Transverse colon (tissue), 4 donors: ENCODE measurements at regions not wholly inside any gene's neighbourhood (a gene's known extent, or its start where the extent isn't known, plus 50 kb on each side); places are given as distances from the start of the nearest gene placed in this dataset.

Source experiments
- DNase-seq: peaks from one replicate; pipeline ENCODE4 v3.0.0-alpha.2; 2019
- H3K27ac ChIP-seq, 4 donors: fragments of 200-600 bp; sonication (generic); 2 replicates each; pipeline ENCODE4 v1.5.1; 2016 to 2018; ENCODE audit warnings: inconsistent platforms in 4 of 4
- H3K27me3 ChIP-seq: fragments of 200-600 bp; sonication (generic); 2 replicates; pipeline ENCODE4 v1.5.1; 2017; ENCODE audit warnings: inconsistent platforms
- H3K36me3 ChIP-seq, 4 donors: fragments of 200-600 bp; sonication (generic); 2 replicates each; pipeline ENCODE4 v1.5.1; 2017 to 2019; ENCODE audit warnings: inconsistent platforms in 4 of 4
- H3K4me1 ChIP-seq, 4 donors: fragments of 200-600 bp; sonication (generic); 2 replicates each; pipeline ENCODE4 v1.5.1; 2017 to 2020; ENCODE audit warnings: inconsistent platforms in 4 of 4
- H3K4me3 ChIP-seq, 4 donors: fragments of 200-600 bp; sonication (generic); 1 replicate in 1 of 4; 2 replicates in 3 of 4; pipeline versions ENCODE4 v1.5.1 to v1.6.1; 2017 to 2019; ENCODE audit warnings: inconsistent platforms in 4 of 4
- H3K9me3 ChIP-seq, 2 donors: fragments of 200-600 bp; sonication (generic); 2 replicates each; pipeline ENCODE4 v1.5.1; 2017 to 2019; ENCODE audit warnings: inconsistent platforms in 2 of 2
- CTCF ChIP-seq, 5 experiments: fragments of 200-600 bp in 3 of 5; fragments of 450-650 bp in 2 of 5; sonication (generic) in 3 of 5; IDR thresholded peaks; 1 replicate in 2 of 5; 2 replicates in 3 of 5; pipeline ENCODE4 v1.5.1; 2016 to 2017; ENCODE audit warnings: antibody characterized with exemption in 5 of 5, inconsistent platforms in 3 of 5, mild to moderate bottlenecking in 2 of 5, moderate library complexity in 1 of 5
- EP300 ChIP-seq: sonication (generic); formaldehyde crosslinking; IDR thresholded peaks from one replicate; pipeline ENCODE4 v1.6.1; 2017; ENCODE audit warnings: antibody characterized with exemption, low read depth
- POLR2A ChIP-seq: fragments of 450-650 bp; IDR thresholded peaks from one replicate; pipeline ENCODE4 v1.6.1; 2016; ENCODE audit warnings: antibody characterized with exemption, mild to moderate bottlenecking, moderate library complexity
- POLR2AphosphoS5 ChIP-seq, 3 donors: sonication (generic); formaldehyde crosslinking; IDR thresholded peaks; one replicate each; pipeline ENCODE4 v1.6.1; 2016; ENCODE audit warnings: antibody characterized with exemption in 3 of 3
- WGBS, 2 donors: methylation state at CpG; one replicate each; pipeline ENCODE4 v1.1.5; 2018; ENCODE audit warnings: low coverage in 1 of 2; 5-methylcytosine and 5-hydroxymethylcytosine counted together
- in situ Hi-C, 4 donors: fragments of 200-750 bp; cut with MboI; loops; one replicate each; pipeline versions ENCODE4 v1.15.0 to v1.15.1; 2017; ENCODE audit warnings: low sequenced_read_pairs in 3 of 4, low pct_ligation_motif_present in 1 of 4, low pct_unique_long_range_greater_than_20kb in 1 of 4
- intact Hi-C: fragments of 100-400 bp; cut with DNase I; formaldehyde crosslinking; loops from one replicate; pipeline ENCODE4 v1.15.1; 2023; ENCODE audit warnings: low total_unique reads

GRCh38 chr2:186947516-186947915 lies 98.5 kb upstream of the ZSWIM2 start:
- Histone ChIP-seq H3K4me1 (no peaks in the 10 kb centered on the region), H3K4me3 (no peak overlapping the region), H3K36me3 (no peaks in the 10 kb centered on the region), H3K9me3 (no peaks in the 10 kb centered on the region), H3K27me3 (no peaks in the 10 kb centered on the region), H3K27ac (no peak overlapping the region)
- TF ChIP-seq POLR2AphosphoS5 (IDR thresholded peaks at IDR 0.05) = no peak
- TF ChIP-seq POLR2A = no peak
- no peak for TF ChIP-seq CTCF (IDR thresholded peaks at IDR 0.05)
- no peak for TF ChIP-seq EP300
- in situ Hi-C loops = no loop called here
- no peak for DNase-seq
- intact Hi-C loops = no loop called here
- WGBS, 2 donors = 86 to 93% methylated on average over 2 of the region's 2 CpGs

GRCh38 chr2:186946896-186947467 lies 98.0 kb upstream of the ZSWIM2 start:
- intact Hi-C loops = no loop called here

GRCh38 chr2:186941853-186942252 lies 92.9 kb upstream of the ZSWIM2 start:
- H3K9me3 ChIP-seq = no peaks in the 10 kb centered on the region
- H3K36me3 ChIP-seq = no peaks in the 10 kb centered on the region
- intact Hi-C loops (no loop called here), in situ Hi-C loops (no loop called here)
- H3K27me3 ChIP-seq = no peaks in the 10 kb centered on the region
- H3K27ac ChIP-seq = no peak overlapping the region
- no peak for DNase-seq
- no peak overlapping the region for H3K4me3 ChIP-seq
- TF ChIP-seq EP300 = no peak
- TF ChIP-seq POLR2A = no peak
- TF ChIP-seq POLR2AphosphoS5 (IDR thresholded peaks at IDR 0.05) = no peak
- TF ChIP-seq CTCF (IDR thresholded peaks at IDR 0.05) = no peak
- no peaks in the 10 kb centered on the region for H3K4me1 ChIP-seq
- 43 to 54% methylated on average over 1 of the region's 1 CpG for WGBS, 2 donors

More at GRCh38 chr2:186946896-186947467, 98.0 kb upstream of the ZSWIM2 start:
- Histone ChIP-seq H3K27ac (no peak overlapping the region), H3K36me3 (no peaks in the 10 kb centered on the region), H3K9me3 (no peaks in the 10 kb centered on the region), H3K4me1 (no peaks in the 10 kb centered on the region), H3K27me3 (no peaks in the 10 kb centered on the region), H3K4me3 (no peak overlapping the region)
- in situ Hi-C loops = no loop called here
- WGBS, 2 donors = 47 to 68% methylated on average over 2 of the region's 2 CpGs
- no peak for TF ChIP-seq EP300
- no peak for TF ChIP-seq POLR2AphosphoS5 (IDR thresholded peaks at IDR 0.05)
- no peak for TF ChIP-seq POLR2A
- TF ChIP-seq CTCF (IDR thresholded peaks at IDR 0.05) = no peak
- no peak for DNase-seq

- intact Hi-C loops = no loop called here
- Histone ChIP-seq H3K36me3 (no peaks in the 10 kb centered on the region), H3K27me3 (no peaks in the 10 kb centered on the region), H3K27ac (no peak overlapping the region), H3K4me3 (no peak overlapping the region), H3K4me1 (no peaks in the 10 kb centered on the region), H3K9me3 (no peaks in the 10 kb centered on the region)
- no peak for TF ChIP-seq CTCF (IDR thresholded peaks at IDR 0.05)
- no peak for TF ChIP-seq POLR2AphosphoS5 (IDR thresholded peaks at IDR 0.05)
- no peak for TF ChIP-seq POLR2A
- TF ChIP-seq EP300 = no peak
- 43 to 69% methylated on average over 1 to 2 of the region's 2 CpGs for WGBS, 2 donors
- DNase-seq = no peak
- in situ Hi-C loops = no loop called here
Measured at GRCh38 chr2:186940463-186940862, 91.5 kb upstream of the ZSWIM2 start.
